Fibroblast of the conjunctiva (primary cell): ENCODE measurements at regions not wholly inside any gene's neighbourhood (a gene's known extent, or its start where the extent isn't known, plus 50 kb on each side); places are given as distances from the start of the nearest gene placed in this dataset.

ENCODE experiments used
- DNase-seq: peaks from one replicate; pipeline ENCODE4 v3.0.0-alpha.2; 2010; ENCODE audit warnings: low read depth

- DNase-seq: no peak
These were observed 113.0 kb downstream of the PLEKHG1 start for GRCh38 chr6:150712505-150713252.

GRCh38 chr6:150713487-150713886, 113.8 kb downstream of the PLEKHG1 start:
- DNase-seq: no peak

DNA sequence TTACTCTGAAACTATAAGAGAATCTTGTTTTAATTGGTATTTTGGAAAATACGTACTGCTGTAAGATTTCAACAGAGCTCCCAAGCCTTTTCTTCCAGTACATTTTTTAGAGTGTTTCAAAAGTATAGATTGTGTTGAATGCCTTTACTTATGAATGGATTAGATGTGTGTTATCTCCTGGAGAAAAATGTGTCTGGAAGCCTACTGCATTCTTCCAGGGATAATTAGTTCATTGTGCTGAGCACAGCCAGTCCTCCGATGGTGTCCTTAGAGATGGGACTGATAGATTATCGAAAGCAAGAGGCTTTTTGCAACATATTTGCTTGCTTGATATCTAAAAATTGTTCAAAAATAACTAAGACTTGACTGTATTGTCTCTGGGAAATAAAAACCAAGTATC, 114.2 kb downstream of the PLEKHG1 start:
- DNase-seq: no peak

DNA sequence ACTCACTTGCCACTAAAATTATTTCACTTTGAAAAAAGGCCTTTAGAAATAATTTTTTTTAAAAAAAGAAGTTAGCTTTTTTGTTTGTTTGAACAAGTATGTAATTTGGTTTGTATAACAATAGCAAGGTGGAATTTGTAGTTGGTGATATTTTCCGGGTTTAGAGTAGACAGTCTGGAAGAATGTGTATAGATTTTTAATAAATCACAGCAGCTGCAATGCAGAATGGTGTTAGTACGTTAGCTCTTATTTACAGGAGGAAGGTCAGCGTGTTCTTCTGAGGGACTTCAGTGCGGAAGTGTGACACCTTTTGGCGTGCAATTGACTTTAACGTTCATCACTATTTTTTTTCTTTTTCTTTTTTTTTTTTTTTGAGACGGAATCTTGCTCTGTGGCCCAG, 115.4 kb downstream of the PLEKHG1 start:
- no peak for DNase-seq

DNA sequence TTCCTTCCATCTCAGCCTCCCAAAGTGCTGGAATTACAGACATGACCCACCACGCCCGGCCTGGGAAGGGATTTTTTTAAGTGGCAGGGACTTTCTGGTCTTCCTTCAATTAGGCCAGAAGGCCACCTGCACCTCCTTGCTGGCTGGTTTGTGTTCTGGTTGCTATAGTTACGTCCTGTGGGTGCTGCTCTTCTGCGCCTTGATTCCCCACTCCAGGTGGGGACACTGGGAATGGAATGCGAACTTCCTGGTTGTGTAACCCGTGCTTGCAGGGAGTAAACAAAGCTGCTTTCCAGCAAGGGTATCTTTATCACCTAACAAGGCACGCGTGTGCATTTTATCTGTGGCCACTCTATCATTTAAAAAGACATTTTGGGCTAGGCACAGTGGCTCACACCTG, 117.7 kb downstream of the PLEKHG1 start:
- DNase-seq: no peak

GRCh38 chr6:150719099-150719766, 119.5 kb downstream of the PLEKHG1 start:
- no peak for DNase-seq

DNA sequence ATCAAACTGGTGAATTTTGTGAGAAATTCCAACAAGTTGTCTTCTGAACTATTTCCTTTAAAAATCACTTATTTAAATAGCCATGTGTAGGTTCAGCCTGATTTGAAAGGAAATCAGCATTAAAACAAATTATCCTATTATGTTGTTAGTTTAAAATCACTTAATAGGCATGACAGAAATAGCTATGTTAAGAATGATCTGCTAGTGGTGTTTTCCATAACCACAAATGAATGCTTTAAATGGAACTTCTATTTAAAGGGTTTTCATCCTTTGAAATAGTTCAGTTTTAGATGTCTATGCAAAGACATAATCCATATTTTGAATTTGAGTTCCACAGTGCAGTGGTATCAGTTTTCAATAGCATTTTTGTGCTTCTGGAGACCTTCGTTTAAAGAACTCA, 120.1 kb downstream of the PLEKHG1 start:
- no peak for DNase-seq

DNA sequence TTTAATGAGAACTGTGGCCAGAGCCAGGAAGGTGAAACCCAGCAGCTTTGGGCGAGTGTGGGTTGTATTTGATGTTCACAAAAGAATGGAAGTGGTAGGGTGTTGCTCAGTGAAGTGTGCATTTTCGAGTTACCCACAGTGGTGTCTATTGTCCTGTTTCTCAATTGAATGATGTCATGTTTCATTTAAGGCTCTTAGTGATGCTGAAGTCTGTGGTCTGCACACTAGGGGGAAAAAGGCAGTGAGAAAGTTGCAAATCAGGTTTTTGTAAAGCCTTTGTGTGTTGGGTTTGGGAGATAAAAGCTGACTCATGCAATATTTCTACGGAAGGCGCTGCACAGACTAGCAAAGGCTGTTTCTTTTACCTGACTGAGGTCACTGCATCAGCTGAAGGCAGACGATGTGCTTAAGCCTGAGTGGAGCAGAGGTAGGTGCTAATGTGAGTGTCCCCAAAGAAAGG, 121.1 kb downstream of the PLEKHG1 start:
- no peak for DNase-seq

- no peak for DNase-seq
These were observed 122.0 kb downstream of the PLEKHG1 start for GRCh38 chr6:150721418-150722266.

DNA sequence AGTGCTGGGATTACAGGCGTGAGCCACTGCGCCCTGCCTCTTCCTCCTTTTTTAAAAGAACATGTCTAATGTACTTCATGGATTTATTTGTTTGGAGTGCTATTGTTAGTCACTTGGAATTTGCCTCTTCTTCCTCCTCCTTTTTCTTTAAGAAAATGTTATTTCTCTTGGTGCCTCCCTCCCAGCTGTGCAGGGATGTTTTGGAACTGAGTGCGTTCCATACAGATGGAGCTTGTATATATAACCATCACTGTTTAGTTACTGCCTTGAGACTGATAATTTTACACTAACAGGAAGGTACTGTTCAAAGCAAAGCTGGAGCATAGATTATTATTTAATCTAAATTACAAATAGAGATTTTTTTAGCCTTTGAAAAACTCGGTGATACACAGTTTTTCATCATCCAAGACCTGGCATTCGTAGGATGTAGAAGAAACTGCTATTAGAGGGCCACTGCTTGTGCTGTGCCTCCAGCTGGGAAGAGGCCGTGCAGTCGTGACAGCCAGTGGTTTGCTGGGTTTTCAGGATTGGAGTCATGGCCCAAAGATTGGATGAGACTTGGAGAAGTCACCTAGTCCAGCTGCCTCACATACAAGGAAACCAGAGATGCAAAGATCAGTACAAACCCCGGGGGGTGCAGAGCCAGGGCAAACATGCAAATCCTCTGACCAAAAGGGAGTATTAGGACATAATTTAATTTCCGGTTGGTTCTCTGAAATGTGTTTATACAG, 123.1 kb downstream of the PLEKHG1 start:
- DNase-seq: no peak

DNA sequence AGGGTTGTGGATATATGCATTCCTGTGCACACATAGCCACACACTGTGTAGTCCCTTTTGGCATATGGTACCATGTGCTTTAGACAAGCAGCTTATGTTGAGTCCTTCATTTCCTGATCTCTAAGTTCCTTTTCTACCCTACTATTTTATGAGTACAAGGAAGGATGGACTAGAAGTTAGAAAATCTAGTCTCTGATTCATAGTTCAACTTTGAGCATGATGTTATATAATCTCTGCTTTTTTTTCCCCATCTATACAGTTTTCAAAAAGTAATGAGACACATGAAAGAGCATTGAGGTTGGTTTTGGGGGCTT, 123.6 kb downstream of the PLEKHG1 start:
- no peak for DNase-seq

- no peak for DNase-seq
These were observed 124.2 kb downstream of the PLEKHG1 start for GRCh38 chr6:150723857-150724256.

GRCh38 chr6:150725795-150726194, 126.1 kb downstream of the PLEKHG1 start:
- no peak for DNase-seq

- no peak for DNase-seq
These were observed 129.6 kb downstream of the PLEKHG1 start for GRCh38 chr6:150729188-150729748.

DNA sequence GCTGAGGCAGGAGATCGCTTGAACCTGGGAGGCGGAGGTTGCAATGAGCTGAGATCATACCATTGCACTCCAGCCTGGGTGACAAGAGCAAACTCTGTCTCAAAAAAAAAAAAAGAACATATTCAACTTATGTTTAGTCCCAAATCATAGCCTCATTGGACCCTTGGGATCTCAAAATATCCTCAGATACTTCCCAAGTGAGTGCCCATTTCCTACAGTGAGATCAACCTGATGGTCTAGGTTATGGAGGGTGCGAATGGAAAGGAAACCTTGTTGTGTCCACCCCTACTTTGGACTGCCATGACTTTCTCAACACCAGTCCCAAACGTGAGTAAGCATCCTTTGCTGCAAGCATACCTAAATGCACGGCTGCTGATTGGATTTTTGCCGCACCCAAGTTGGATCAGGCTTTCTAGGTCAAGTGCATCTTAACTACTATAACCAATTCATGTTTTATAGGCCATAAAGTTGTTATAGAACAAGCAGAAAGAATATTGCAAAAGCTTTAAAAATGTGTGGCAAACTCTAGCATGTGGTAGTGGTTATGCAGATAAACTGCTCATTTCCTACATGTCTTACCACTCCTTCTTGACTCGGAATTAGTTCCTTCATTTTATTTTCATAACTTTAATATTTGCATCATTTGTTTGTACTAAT, 131.2 kb downstream of the PLEKHG1 start:
- DNase-seq: no peak

DNA sequence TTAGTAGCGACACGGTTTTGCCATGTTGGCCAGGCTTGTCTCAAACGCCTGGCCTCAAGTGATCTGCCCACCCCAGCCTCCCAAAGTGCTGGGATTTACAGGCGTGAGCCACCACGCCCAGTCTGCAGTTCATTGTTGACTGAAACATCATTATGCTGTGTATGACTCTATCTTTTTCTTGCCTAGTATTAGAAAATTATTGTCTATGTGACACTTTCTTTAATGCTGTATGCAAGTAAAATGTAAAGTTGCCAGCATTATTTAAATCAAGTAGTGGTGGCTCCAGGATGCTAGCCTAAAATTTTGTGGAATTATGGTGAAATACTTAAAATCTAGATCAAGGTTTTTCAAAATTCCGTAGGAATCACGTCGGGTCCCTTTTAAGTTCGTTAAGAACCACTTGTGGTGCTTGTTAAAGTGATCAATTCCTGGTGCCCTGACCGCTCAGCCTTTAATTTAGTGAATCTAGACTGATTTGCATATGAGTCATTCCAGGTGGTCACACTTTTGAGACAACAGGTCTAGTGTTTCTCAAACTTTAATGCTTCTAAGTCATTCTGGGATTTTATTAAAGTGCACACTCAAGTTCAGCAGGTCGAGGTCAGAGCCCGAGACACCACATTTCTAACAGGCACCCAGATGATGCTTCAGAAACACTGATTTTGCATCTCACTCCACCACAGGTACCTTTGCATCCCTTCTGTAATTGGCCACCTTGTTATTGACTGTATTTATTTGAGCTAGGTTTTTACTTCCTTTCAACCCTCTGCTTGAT, 132.6 kb upstream of the MTHFD1L start:
- no peak for DNase-seq

GRCh38 chr6:150733726-150734125, 131.8 kb upstream of the MTHFD1L start:
- DNase-seq: no peak

DNA sequence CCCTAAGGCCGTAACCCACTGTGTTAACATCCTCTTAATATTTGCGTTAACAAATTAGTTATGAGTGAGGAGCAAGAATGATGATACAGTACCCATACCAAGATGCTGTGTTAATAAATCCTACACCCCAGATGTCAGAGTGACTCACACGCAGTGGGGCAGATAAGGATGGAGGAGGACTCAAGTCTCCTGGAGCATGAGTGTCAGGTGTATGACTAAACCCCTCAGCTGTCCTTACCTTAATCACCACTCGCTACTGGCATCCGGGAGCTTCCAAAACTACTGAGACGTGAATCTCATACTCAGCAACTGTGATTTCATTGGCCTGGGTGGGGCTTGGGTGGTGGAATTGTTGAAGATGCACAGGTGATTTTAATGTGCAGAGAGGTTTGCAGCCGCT, 131.3 kb upstream of the MTHFD1L start:
- DNase-seq: no peak

DNA sequence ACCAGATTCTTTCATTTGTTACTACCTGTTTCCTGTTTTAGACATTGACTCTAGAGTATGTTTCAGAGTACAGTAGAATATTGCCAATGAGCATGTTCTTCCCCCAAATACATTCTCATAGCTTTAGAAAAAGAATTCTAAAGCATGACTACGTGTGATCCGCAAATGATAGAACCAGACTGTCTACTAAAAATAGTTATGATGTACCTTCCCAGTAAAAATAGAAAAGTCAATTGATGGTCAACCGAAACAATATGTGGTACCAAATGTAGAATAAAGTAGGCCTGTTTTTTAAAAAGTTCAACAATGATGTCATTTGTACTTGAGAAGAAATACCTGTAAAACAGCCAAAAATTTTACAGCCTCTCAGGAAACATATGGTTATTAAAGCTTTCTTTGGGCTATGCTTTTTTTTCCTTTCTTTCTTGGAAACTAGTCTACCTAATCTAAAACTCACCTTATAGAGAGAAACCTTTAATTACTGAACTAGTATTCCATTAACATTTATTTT, 130.1 kb upstream of the MTHFD1L start:
- DNase-seq: no peak

DNA sequence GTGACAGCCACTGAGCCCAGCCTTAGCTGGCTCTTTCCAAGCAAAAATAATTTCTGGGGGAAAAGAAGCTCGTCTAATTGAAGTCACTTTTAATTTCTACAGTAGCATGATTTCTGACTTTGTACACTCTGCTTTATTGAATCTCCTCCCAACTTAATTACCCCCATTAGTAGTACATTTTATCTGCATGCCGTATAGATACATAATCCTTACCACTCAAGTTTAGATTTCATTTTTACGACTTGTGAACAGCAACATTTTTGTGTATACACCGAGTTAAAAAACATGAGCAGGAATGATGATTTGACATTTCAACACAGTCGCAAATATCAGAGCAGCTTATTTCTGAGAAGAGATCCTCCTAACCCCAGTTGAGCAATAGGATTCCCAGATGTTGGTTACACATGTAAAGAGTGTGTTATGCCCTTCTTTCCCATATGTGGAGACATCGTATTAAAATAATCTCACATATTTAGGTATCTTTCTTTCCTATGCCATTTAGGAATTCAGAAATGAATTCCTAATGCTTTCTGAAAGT, 127.3 kb upstream of the MTHFD1L start:
- DNase-seq: no peak
